ENCODE measurements at regions not wholly inside any gene's neighbourhood (a gene's known extent, or its start where the extent isn't known, plus 50 kb on each side); places are given as distances from the start of the nearest gene placed in this dataset.

DNA sequence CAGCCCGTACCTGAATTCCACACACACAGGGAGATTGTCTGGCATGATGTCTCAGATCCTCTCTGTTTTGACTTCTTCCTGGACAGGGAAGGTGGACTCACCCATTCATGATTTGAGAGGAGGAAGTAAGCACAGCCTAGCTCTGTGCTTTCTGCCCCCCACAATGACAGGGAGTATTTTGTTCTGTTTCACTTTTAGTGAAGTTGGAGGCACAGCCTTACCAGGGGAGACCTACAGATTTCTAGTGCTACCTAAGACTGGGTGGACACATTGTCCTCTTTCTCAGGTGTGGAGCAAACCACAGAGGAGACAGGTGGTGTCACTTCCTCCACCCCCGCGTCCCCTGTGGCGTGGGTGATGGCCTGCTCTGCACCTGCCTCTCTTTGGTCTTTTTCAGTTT, 408.6 kb upstream of the PFKP start (continued):
- no peak for TF ChIP-seq ZNF26 (tag by site-specific recombination; IDR thresholded peaks at IDR 0.05)
- TF ChIP-seq PRDM6 (tag by site-specific recombination; IDR thresholded peaks at IDR 0.05), result no peak
- TF ChIP-seq ZNF513 (tag by site-specific recombination; IDR thresholded peaks at IDR 0.05), result no peak
- no peak for TF ChIP-seq ATF2 (tag by site-specific recombination; IDR thresholded peaks at IDR 0.05; ENCODE audit: low read depth)

DNA sequence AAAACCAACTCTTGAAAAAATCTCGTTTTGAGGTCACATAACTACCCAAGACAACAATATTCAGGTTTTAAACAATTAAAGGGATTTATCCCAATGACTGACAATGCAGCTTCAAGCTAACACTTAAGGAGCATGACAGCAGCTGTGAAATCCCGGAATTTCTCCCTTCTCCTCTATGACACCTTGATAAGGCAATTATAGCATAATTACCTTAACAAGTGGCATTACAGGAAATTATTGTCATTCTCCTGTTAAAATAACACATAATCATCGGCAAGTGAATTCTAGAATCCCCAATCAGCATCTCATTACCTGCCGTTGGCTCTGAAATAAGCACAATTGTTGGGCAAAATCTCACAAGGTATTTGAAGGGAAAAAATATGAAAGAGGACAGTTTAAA, 417.0 kb upstream of the PFKP start:
- POLR2A ChIA-PET, result no interaction called here
- CTCF ChIA-PET, result no interaction called here
- no peak overlapping the region for H3K27ac ChIP-seq (ENCODE audit: extremely low read depth, low read depth, low read length)
- TF ChIP-seq CTCF (tag by site-specific recombination; IDR thresholded peaks at IDR 0.05) (no peak), ZNF248 (tag by site-specific recombination; IDR thresholded peaks at IDR 0.05) (no peak), ZNF174 (tag by site-specific recombination; IDR thresholded peaks at IDR 0.05) (no peak), ZNF785 (tag by site-specific recombination; IDR thresholded peaks at IDR 0.05) (no peak), ZNF10 (tag by site-specific recombination; IDR thresholded peaks at IDR 0.05) (no peak), ZNF548 (tag by site-specific recombination; IDR thresholded peaks at IDR 0.05) (no peak), ZBTB20 (tag by site-specific recombination; IDR thresholded peaks at IDR 0.05) (no peak), SP3 (tag by site-specific recombination; IDR thresholded peaks at IDR 0.05) (no peak), ZNF670 (tag by site-specific recombination; IDR thresholded peaks at IDR 0.05; ENCODE audit: low read depth) (no peak), ZNF544 (tag by site-specific recombination; IDR thresholded peaks at IDR 0.05) (no peak), ZNF114 (tag by site-specific recombination; IDR thresholded peaks at IDR 0.05) (no peak), SP2 (tag by site-specific recombination; IDR thresholded peaks at IDR 0.05) (no peak), ZNF660 (tag by site-specific recombination; IDR thresholded peaks at IDR 0.05) (no peak), ZNF2 (tag by site-specific recombination; IDR thresholded peaks at IDR 0.05) (no peak), ZNF561 (tag by site-specific recombination; IDR thresholded peaks at IDR 0.05; ENCODE audit: borderline replicate concordance) (no peak), KLF1 (tag by site-specific recombination; IDR thresholded peaks at IDR 0.05) (no peak), ZNF202 (tag by site-specific recombination; IDR thresholded peaks at IDR 0.05; ENCODE audit: borderline replicate concordance) (no peak)
- TF ChIP-seq, protein P1, sequence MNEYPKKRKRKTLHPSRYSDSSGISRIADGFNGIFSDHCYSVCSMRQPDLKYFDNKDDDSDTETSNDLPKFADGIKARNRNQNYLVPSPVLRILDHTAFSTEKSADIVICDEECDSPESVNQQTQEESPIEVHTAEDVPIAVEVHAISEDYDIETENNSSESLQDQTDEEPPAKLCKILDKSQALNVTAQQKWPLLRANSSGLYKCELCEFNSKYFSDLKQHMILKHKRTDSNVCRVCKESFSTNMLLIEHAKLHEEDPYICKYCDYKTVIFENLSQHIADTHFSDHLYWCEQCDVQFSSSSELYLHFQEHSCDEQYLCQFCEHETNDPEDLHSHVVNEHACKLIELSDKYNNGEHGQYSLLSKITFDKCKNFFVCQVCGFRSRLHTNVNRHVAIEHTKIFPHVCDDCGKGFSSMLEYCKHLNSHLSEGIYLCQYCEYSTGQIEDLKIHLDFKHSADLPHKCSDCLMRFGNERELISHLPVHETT (tag by site-specific recombination; IDR thresholded peaks at IDR 0.05), result no peak
- TF ChIP-seq, protein P2, sequence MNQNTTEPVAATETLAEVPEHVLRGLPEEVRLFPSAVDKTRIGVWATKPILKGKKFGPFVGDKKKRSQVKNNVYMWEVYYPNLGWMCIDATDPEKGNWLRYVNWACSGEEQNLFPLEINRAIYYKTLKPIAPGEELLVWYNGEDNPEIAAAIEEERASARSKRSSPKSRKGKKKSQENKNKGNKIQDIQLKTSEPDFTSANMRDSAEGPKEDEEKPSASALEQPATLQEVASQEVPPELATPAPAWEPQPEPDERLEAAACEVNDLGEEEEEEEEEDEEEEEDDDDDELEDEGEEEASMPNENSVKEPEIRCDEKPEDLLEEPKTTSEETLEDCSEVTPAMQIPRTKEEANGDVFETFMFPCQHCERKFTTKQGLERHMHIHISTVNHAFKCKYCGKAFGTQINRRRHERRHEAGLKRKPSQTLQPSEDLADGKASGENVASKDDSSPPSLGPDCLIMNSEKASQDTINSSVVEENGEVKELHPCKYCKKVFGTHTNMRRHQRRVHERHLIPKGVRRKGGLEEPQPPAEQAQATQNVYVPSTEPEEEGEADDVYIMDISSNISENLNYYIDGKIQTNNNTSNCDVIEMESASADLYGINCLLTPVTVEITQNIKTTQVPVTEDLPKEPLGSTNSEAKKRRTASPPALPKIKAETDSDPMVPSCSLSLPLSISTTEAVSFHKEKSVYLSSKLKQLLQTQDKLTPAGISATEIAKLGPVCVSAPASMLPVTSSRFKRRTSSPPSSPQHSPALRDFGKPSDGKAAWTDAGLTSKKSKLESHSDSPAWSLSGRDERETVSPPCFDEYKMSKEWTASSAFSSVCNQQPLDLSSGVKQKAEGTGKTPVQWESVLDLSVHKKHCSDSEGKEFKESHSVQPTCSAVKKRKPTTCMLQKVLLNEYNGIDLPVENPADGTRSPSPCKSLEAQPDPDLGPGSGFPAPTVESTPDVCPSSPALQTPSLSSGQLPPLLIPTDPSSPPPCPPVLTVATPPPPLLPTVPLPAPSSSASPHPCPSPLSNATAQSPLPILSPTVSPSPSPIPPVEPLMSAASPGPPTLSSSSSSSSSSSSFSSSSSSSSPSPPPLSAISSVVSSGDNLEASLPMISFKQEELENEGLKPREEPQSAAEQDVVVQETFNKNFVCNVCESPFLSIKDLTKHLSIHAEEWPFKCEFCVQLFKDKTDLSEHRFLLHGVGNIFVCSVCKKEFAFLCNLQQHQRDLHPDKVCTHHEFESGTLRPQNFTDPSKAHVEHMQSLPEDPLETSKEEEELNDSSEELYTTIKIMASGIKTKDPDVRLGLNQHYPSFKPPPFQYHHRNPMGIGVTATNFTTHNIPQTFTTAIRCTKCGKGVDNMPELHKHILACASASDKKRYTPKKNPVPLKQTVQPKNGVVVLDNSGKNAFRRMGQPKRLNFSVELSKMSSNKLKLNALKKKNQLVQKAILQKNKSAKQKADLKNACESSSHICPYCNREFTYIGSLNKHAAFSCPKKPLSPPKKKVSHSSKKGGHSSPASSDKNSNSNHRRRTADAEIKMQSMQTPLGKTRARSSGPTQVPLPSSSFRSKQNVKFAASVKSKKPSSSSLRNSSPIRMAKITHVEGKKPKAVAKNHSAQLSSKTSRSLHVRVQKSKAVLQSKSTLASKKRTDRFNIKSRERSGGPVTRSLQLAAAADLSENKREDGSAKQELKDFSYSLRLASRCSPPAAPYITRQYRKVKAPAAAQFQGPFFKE (tag by site-specific recombination; IDR thresholded peaks at IDR 0.05; ENCODE audit: borderline replicate concordance), result no peak

More for the DNA sequence above, 417.0 kb upstream of the PFKP start:
- Histone ChIP-seq H3K9me3 (ENCODE audit: control insufficient read depth, insufficient read depth, low read depth, low read length) (no peaks in the 10 kb centered on the region), H3K4me1 (ENCODE audit: control insufficient read depth, insufficient read depth, low read length) (no peaks in the 10 kb centered on the region), H3K4me3 (ENCODE audit: low read depth, low read length) (no peak overlapping the region), H3K36me3 (ENCODE audit: control insufficient read depth in 2 of 2, insufficient read depth in 1 of 2, low read length in 2 of 2) (no peaks in the 10 kb centered on the region)
